OCI-M2 (cell line): ENCODE measurements at regions not wholly inside any gene's neighbourhood (a gene's known extent, or its start where the extent isn't known, plus 50 kb on each side); places are given as distances from the start of the nearest gene placed in this dataset.

ENCODE experiments used
- DNase-seq: peaks from one replicate; lab custom pipeline; 2025; ENCODE audit not compliant: unreplicated experiment; lab: John Stamatoyannopoulos, UW

GRCh38 chr6:165922309-165922794 lies 245.3 kb downstream of the TBXT start:
- DNase-seq = no peak

- DNase-seq = no peak
Measured at GRCh38 chr6:165920896-165921671, 246.6 kb downstream of the TBXT start.

- DNase-seq = no peak
Measured at GRCh38 chr6:165917576-165917975, 250.1 kb downstream of the TBXT start.

- DNase-seq = no peak
Measured at GRCh38 chr6:165915022-165915770, 252.2 kb upstream of the PDE10A start.

- no peak for DNase-seq
Measured at GRCh38 chr6:165913676-165914570, 250.9 kb upstream of the PDE10A start.

GRCh38 chr6:165910184-165910966 lies 247.3 kb upstream of the PDE10A start:
- DNase-seq = no peak

- DNase-seq = no peak
Measured at GRCh38 chr6:165906736-165907135, 243.7 kb upstream of the PDE10A start.

GRCh38 chr6:165905744-165906143 lies 242.7 kb upstream of the PDE10A start:
- DNase-seq = no peak

GRCh38 chr6:165900970-165901369 lies 237.9 kb upstream of the PDE10A start:
- no peak for DNase-seq

GRCh38 chr6:165899611-165900010 lies 236.6 kb upstream of the PDE10A start:
- no peak for DNase-seq

- no peak for DNase-seq
Measured at GRCh38 chr6:165895421-165896165, 232.6 kb upstream of the PDE10A start.

- no peak for DNase-seq
Measured at GRCh38 chr6:165894171-165894825, 231.3 kb upstream of the PDE10A start.

GRCh38 chr6:165893431-165893830 lies 230.4 kb upstream of the PDE10A start:
- no peak for DNase-seq

- DNase-seq = no peak
Measured at GRCh38 chr6:165891320-165891719, 228.3 kb upstream of the PDE10A start.

- no peak for DNase-seq
Measured at GRCh38 chr6:165890404-165890735, 227.3 kb upstream of the PDE10A start.

GRCh38 chr6:165889636-165890403 lies 226.8 kb upstream of the PDE10A start:
- DNase-seq = no peak

- no peak for DNase-seq
Measured at GRCh38 chr6:165886169-165886568, 223.1 kb upstream of the PDE10A start.
